Motor neuron (in vitro differentiated cells): ENCODE measurements at regions not wholly inside any gene's neighbourhood (a gene's known extent, or its start where the extent isn't known, plus 50 kb on each side); places are given as distances from the start of the nearest gene placed in this dataset.
A peak's percentile ranks its signal among the peaks of the same experiment; 100 is the strongest.

Experiments used
- ATAC-seq, 8 experiments: fragments of 200-7000 bp; cut with Tn5 transposase; replicated peaks in 6 of 8; 2 replicates each; pipeline ENCODE4 v1.8.0; 2021; ENCODE audit warnings: mild to moderate bottlenecking in 8 of 8, moderate library complexity in 8 of 8
- H3K27ac ChIP-seq, 2 donors: fragments of 250-450 bp; sonication (Bioruptor Pico); 2 replicates each; pipeline ENCODE4 v1.9.0; 2021; ENCODE audit warnings: antibody characterized with exemption in 2 of 2, mild to moderate bottlenecking in 2 of 2, moderate library complexity in 1 of 2
- H3K4me1 ChIP-seq, 2 donors: fragments of 250-450 bp; sonication (Bioruptor Pico); replicated peaks in 1 of 2; 2 replicates each; pipeline ENCODE4 v1.6.1; 2021; ENCODE audit warnings: antibody characterized with exemption in 2 of 2, mild to moderate bottlenecking in 2 of 2, moderate library complexity in 1 of 2
- H3K4me3 ChIP-seq, 5 donors: fragments of 250-450 bp; sonication (Bioruptor Pico); 2 replicates each; pipeline ENCODE4 v1.9.0; 2021; ENCODE audit warnings: antibody characterized with exemption in 5 of 5, mild to moderate bottlenecking in 5 of 5, moderate library complexity in 4 of 5
- WGBS, 10 experiments: fragments of 450-650 bp; shearing (Covaris generic); methylation state at CpG; one replicate each; pipeline ENCODE4 v1.0.0; 2022; 5-methylcytosine and 5-hydroxymethylcytosine counted together
- in situ Hi-C, 9 experiments: fragments of 400-800 bp; cut with MboI; loops; one replicate each; pipeline ENCODE4 v1.15.0; 2021; ENCODE audit warnings: low sequenced_read_pairs in 9 of 9, low pct_unique_long_range_greater_than_20kb in 2 of 9; ENCODE audit not compliant: unreplicated experiment in 9 of 9

- peak in 1 of 8 experiments; percentile 15 for ATAC-seq
- no peak overlapping the region for H3K4me3 ChIP-seq
- WGBS, 10 experiments: 90 to 100% (median 96%) methylated on average over 1 to 2 of the region's 2 CpGs; no CpG with 5 or more reads in 3 of the 10 experiments
- no peaks in the 10 kb centered on the region for H3K4me1 ChIP-seq
- in situ Hi-C loops: loop anchor here in 4 of 9 experiments (25.0 kb wide), 1 partner anchor 250 kb away; the partner anchor contains the start of gene NTF3 (in 4 of the 4)
- no peak overlapping the region for H3K27ac ChIP-seq
Measured at GRCh38 chr12:5187136-5187535, 143.5 kb downstream of the KCNA5 start.

GRCh38 chr12:5188472-5188871 is 144.8 kb downstream of the KCNA5 start:
- Histone ChIP-seq H3K4me1 (no peaks in the 10 kb centered on the region), H3K4me3 (no peak overlapping the region), H3K27ac (no peak overlapping the region)
- peak in 1 of 8 experiments; percentile 70 for ATAC-seq
- in situ Hi-C loops: loop anchor here in 4 of 9 experiments (25.0 kb wide), 1 partner anchor 249 kb away; the partner anchor contains the start of gene NTF3 (in 4 of the 4)
- 0 to 100% (median 76%) methylated on average over 1 to 4 of the region's 4 CpGs; no CpG with 5 or more reads in 1 of the 10 experiments for WGBS, 10 experiments

- 37 to 100% (median 75%) methylated on average over 1 to 4 of the region's 4 CpGs; no CpG with 5 or more reads in 1 of the 10 experiments for WGBS, 10 experiments
Measured at GRCh38 chr12:5189173-5189572, 145.5 kb downstream of the KCNA5 start.

GRCh38 chr12:5191803-5192538 is 148.3 kb downstream of the KCNA5 start:
- H3K27ac ChIP-seq: no peak overlapping the region
- in situ Hi-C loops: loop anchor here in 4 of 9 experiments (25.0 kb wide), 1 partner anchor 245 kb away; the partner anchor contains the start of gene NTF3 (in 4 of the 4)
- H3K4me3 ChIP-seq: no peak overlapping the region
- no peak for ATAC-seq
- WGBS, 10 experiments: 40 to 100% (median 73%) methylated on average over 1 to 6 of the region's 6 CpGs
- H3K4me1 ChIP-seq: peaks cover 0 to under 1% of the 10 kb centered on the region in 2 donors

More at GRCh38 chr12:5189173-5189572, 145.5 kb downstream of the KCNA5 start:
- in situ Hi-C loops: loop anchor here in 4 of 9 experiments (25.0 kb wide), 1 partner anchor 248 kb away; the partner anchor contains the start of gene NTF3 (in 4 of the 4)
- no peak overlapping the region for H3K27ac ChIP-seq
- H3K4me1 ChIP-seq: no peaks in the 10 kb centered on the region
- ATAC-seq: no peak
- no peak overlapping the region for H3K4me3 ChIP-seq

GRCh38 chr12:5192726-5193125 is 149.0 kb downstream of the KCNA5 start:
- peaks cover 0 to 5% of the 10 kb centered on the region in 2 donors for H3K4me1 ChIP-seq
- no peak overlapping the region for H3K27ac ChIP-seq
- no peak for ATAC-seq
- H3K4me3 ChIP-seq: no peak overlapping the region
- 71 to 100% (median 89%) methylated on average over 1 to 2 of the region's 2 CpGs for WGBS, 10 experiments
- in situ Hi-C loops: loop anchor here in 4 of 9 experiments (25.0 kb wide), 1 partner anchor 245 kb away; the partner anchor contains the start of gene NTF3 (in 4 of the 4)

GRCh38 chr12:5194306-5194705 is 150.6 kb downstream of the KCNA5 start:
- Histone ChIP-seq H3K4me3 (no peak overlapping the region), H3K27ac (no peak overlapping the region), H3K4me1 (peaks cover 0 to 5% of the 10 kb centered on the region in 2 donors)
- 20 to 100% (median 81%) methylated on average over 1 to 2 of the region's 2 CpGs; no CpG with 5 or more reads in 5 of the 10 experiments for WGBS, 10 experiments
- no peak for ATAC-seq
- in situ Hi-C loops: loop anchor here in 4 of 9 experiments (25.0 kb wide), 1 partner anchor 243 kb away; the partner anchor contains the start of gene NTF3 (in 4 of the 4)

GRCh38 chr12:5195244-5195643 is 151.6 kb downstream of the KCNA5 start:
- 33 to 100% (median 80%) methylated on average over 1 of the region's 1 CpG; no CpG with 5 or more reads in 2 of the 10 experiments for WGBS, 10 experiments
- Histone ChIP-seq H3K4me1 (peaks cover 3 to 13% of the 10 kb centered on the region in 2 donors), H3K4me3 (no peak overlapping the region), H3K27ac (no peak overlapping the region)
- ATAC-seq: no peak
- in situ Hi-C loops: loop anchor here in 4 of 9 experiments (25.0 kb wide), 1 partner anchor 242 kb away; the partner anchor contains the start of gene NTF3 (in 4 of the 4)

GRCh38 chr12:5195691-5196090 is 152.0 kb downstream of the KCNA5 start:
- no peak overlapping the region for H3K27ac ChIP-seq
- 21 to 100% (median 93%) methylated on average over 1 to 3 of the region's 3 CpGs; no CpG with 5 or more reads in 3 of the 10 experiments for WGBS, 10 experiments
- no peak for ATAC-seq
- no peak overlapping the region for H3K4me3 ChIP-seq
- peaks cover 7 to 17% of the 10 kb centered on the region in 2 donors for H3K4me1 ChIP-seq
- in situ Hi-C loops: loop anchor here in 4 of 9 experiments (25.0 kb wide), 1 partner anchor 242 kb away; the partner anchor contains the start of gene NTF3 (in 4 of the 4)

GRCh38 chr12:5197131-5197530 is 153.5 kb downstream of the KCNA5 start:
- 10 to 100% (median 100%) methylated on average over 1 of the region's 1 CpG; no CpG with 5 or more reads in 7 of the 10 experiments for WGBS, 10 experiments

GRCh38 chr12:5197656-5198055 is 154.0 kb downstream of the KCNA5 start:
- 20 to 100% (median 80%) methylated on average over 1 to 2 of the region's 2 CpGs; no CpG with 5 or more reads in 1 of the 10 experiments for WGBS, 10 experiments
- no peak overlapping the region for H3K4me3 ChIP-seq
- in situ Hi-C loops: loop anchor here in 4 of 9 experiments (25.0 kb wide), 1 partner anchor 240 kb away; the partner anchor contains the start of gene NTF3 (in 4 of the 4)
- no peak for ATAC-seq
- H3K4me1 ChIP-seq: peaks cover 27 to 34% of the 10 kb centered on the region in 2 donors
- H3K27ac ChIP-seq: no peak overlapping the region

More at GRCh38 chr12:5197131-5197530, 153.5 kb downstream of the KCNA5 start:
- Histone ChIP-seq H3K4me3 (no peak overlapping the region), H3K4me1 (peaks cover 22 to 29% of the 10 kb centered on the region in 2 donors), H3K27ac (no peak overlapping the region)
- no peak for ATAC-seq
- in situ Hi-C loops: loop anchor here in 4 of 9 experiments (25.0 kb wide), 1 partner anchor 240 kb away; the partner anchor contains the start of gene NTF3 (in 4 of the 4)

- H3K4me1 ChIP-seq: peaks cover 39 to 42% of the 10 kb centered on the region in 2 donors
- H3K4me3 ChIP-seq: no peak overlapping the region
- H3K27ac ChIP-seq: peak overlapping the region; percentile 84 to 89
- peak; percentile 49 to 86 (median 54) for ATAC-seq
- in situ Hi-C loops: loop anchor here in 3 of 9 experiments (25.0 kb wide), 2 partner anchors 212 to 237 kb away; partner anchors contain the start of gene NTF3 (in 2 of the 3)
- 0 to 91% (median 37%) methylated on average over 1 to 6 of the region's 14 CpGs for WGBS, 10 experiments
Measured at GRCh38 chr12:5200278-5201087, 156.8 kb downstream of the KCNA5 start.
